OCI-LY3 (cell line): ENCODE measurements at regions not wholly inside any gene's neighbourhood (a gene's known extent, or its start where the extent isn't known, plus 50 kb on each side); places are given as distances from the start of the nearest gene placed in this dataset.

Experiments
- H2AFZ ChIP-seq: fragments of 200-600, 300-600 bp; shearing (Covaris generic); 2 replicates; pipeline ENCODE4 v1.6.0; 2014; ENCODE audit warnings: antibody characterized with exemption, low read depth, low read length
- H3K27ac ChIP-seq: fragments of 200-600, 300-600 bp; sonication (generic); 2 replicates; pipeline ENCODE4 v1.5.1; 2014; ENCODE audit warnings: mild to moderate bottlenecking, low read length, moderate library complexity, mixed read lengths
- H3K27me3 ChIP-seq: fragments of 200-600, 300-600 bp; sonication (generic); 2 replicates; pipeline ENCODE4 v1.6.1; 2014; ENCODE audit warnings: low read depth, low read length, mixed read lengths
- H3K36me3 ChIP-seq: fragments of 200-600, 300-600 bp; sonication (generic); replicated peaks from 2 replicates; pipeline ENCODE3; 2014; ENCODE audit warnings: low read depth, low read length, mixed read lengths
- H3K4me1 ChIP-seq: fragments of 300-600, 200-600 bp; sonication (generic); 2 replicates; pipeline ENCODE4 v1.6.1; 2014; ENCODE audit warnings: low read length, mixed read lengths
- H3K4me2 ChIP-seq: fragments of 200-600, 300-600 bp; sonication (generic); 2 replicates; pipeline ENCODE4 v1.6.1; 2014; ENCODE audit warnings: low read length, mixed read lengths
- H3K4me3 ChIP-seq: fragments of 300-600, 200-600 bp; sonication (generic); 2 replicates; pipeline ENCODE4 v1.5.1; 2014; ENCODE audit warnings: antibody characterized with exemption, mild to moderate bottlenecking, low read length, moderate library complexity
- H3K79me2 ChIP-seq: fragments of 300-600, 200-600 bp; shearing (Covaris generic); 2 replicates; pipeline ENCODE4 v1.6.1; 2014; ENCODE audit warnings: mild to moderate bottlenecking, low read length, mixed read lengths
- H3K9ac ChIP-seq: fragments of 300-600, 200-600 bp; shearing (Covaris generic); 2 replicates; pipeline ENCODE4 v1.6.0; 2014; ENCODE audit warnings: mild to moderate bottlenecking, low read length, moderate library complexity
- H3K9me3 ChIP-seq: fragments of 200-600, 300-600 bp; shearing (Covaris generic); 2 replicates; pipeline ENCODE4 v1.6.1; 2014; ENCODE audit warnings: low read length, mixed read lengths; ENCODE audit not compliant: insufficient read depth
- H4K20me1 ChIP-seq: fragments of 200-600, 300-600 bp; sonication (generic); 2 replicates; pipeline ENCODE4 v1.6.1; 2016; ENCODE audit warnings: low read length, mixed read lengths; ENCODE audit not compliant: insufficient read depth
- EZH2phosphoT487 ChIP-seq: fragments of 200-600 bp; shearing (Covaris generic); IDR thresholded peaks from 2 replicates; pipeline ENCODE4 v1.6.1; 2018; ENCODE audit warnings: antibody characterized with exemption, mixed run types, low read depth
- TF ChIP-seq, protein P1 (sequence below): fragments of 200-600, 300-600 bp; sonication (generic); IDR thresholded peaks from 2 replicates; pipeline ENCODE4 v1.5.1; 2014; ENCODE audit warnings: antibody characterized with exemption, low read length, low read depth

DNA sequence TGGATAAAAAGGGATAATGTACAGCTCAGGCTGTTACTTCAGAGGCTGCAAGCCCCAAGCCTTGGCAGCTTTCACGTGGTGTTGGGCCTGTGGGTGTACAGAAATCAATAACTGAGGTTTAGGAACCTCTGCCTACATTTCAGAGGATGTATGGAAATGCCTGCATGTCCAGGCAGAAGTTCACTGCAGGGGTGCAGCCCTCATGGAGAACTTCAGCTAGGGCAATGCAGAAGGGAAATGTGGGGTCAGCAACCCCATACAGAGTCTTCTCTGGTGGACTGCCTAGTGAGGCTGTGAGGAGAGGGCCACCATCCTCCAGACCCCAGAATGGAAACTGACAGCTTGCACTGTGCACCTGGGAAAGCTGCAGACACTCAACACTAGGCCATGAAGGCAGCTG, 1350.3 kb downstream of the ROBO2 start:
- no peak for TF ChIP-seq EZH2phosphoT487
- TF ChIP-seq, protein P1, sequence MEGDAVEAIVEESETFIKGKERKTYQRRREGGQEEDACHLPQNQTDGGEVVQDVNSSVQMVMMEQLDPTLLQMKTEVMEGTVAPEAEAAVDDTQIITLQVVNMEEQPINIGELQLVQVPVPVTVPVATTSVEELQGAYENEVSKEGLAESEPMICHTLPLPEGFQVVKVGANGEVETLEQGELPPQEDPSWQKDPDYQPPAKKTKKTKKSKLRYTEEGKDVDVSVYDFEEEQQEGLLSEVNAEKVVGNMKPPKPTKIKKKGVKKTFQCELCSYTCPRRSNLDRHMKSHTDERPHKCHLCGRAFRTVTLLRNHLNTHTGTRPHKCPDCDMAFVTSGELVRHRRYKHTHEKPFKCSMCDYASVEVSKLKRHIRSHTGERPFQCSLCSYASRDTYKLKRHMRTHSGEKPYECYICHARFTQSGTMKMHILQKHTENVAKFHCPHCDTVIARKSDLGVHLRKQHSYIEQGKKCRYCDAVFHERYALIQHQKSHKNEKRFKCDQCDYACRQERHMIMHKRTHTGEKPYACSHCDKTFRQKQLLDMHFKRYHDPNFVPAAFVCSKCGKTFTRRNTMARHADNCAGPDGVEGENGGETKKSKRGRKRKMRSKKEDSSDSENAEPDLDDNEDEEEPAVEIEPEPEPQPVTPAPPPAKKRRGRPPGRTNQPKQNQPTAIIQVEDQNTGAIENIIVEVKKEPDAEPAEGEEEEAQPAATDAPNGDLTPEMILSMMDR, result no peak

DNA sequence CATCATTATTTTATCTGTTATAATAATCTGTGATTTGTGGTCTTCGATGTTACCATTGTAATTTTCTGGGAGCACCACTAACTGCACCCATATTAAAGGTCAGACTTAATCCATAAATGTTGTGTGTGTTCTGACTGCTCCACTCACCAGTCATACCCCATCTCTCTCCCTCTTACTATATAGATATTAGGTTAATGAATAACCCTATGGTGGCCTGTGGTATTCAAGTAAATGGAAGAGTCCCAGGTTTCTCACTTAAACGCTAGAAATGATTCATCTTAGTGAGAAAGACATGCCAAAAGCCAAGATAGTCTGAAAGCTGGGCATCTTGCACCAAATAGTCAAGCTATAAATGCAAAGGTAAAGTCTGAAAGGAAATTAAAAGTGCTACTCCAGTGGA, 1358.5 kb downstream of the ROBO2 start:
- Histone ChIP-seq H3K79me2 (no peaks in the 10 kb centered on the region), H3K9ac (no peak overlapping the region), H3K4me1 (no peaks in the 10 kb centered on the region), H2AFZ (no peak overlapping the region), H3K27ac (no peak overlapping the region), H3K9me3 (no peaks in the 10 kb centered on the region), H3K27me3 (no peaks in the 10 kb centered on the region), H4K20me1 (no peaks in the 10 kb centered on the region), H3K4me3 (no peak overlapping the region), H3K36me3 (no peaks in the 10 kb centered on the region), H3K4me2 (no peak overlapping the region)
- no peak for TF ChIP-seq EZH2phosphoT487
- TF ChIP-seq, protein P1, result no peak

More for the DNA sequence above, 1350.3 kb downstream of the ROBO2 start:
- no peaks in the 10 kb centered on the region for H3K79me2 ChIP-seq
- H3K27ac ChIP-seq, result no peak overlapping the region
- H3K4me3 ChIP-seq, result no peak overlapping the region
- peaks cover 33% of the 10 kb centered on the region; the same call in 1 of the 2 replicates for H3K9me3 ChIP-seq
- no peaks in the 10 kb centered on the region for H3K27me3 ChIP-seq
- peaks cover 13% of the 10 kb centered on the region for H3K36me3 ChIP-seq
- H4K20me1 ChIP-seq, result no peaks in the 10 kb centered on the region
- H3K9ac ChIP-seq, result no peak overlapping the region
- H3K4me2 ChIP-seq, result no peak overlapping the region
- H3K4me1 ChIP-seq, result no peaks in the 10 kb centered on the region
- H2AFZ ChIP-seq, result no peak overlapping the region

DNA sequence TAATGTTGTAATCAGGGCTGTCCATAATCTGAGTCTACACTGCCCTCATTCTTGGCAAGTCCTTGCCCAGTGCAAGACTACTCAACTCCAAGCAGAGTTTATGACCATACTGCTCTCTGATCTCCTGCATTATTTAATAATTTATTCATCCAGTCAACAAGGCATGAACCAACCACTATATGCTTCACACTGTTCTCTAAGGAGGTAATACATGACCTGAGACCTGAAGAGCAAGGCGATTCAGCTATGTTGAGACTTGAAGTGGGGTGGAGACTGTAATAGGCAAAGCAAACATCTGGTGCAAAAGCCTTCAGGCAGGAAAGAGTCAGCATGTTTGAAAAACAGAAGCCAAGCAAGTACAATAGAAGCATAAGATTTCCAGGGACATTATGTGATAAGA, 1362.8 kb downstream of the ROBO2 start:
- H3K27ac ChIP-seq, result no peak overlapping the region
- no peak overlapping the region for H2AFZ ChIP-seq
- H3K9me3 ChIP-seq, result no peaks in the 10 kb centered on the region
- H3K36me3 ChIP-seq, result no peaks in the 10 kb centered on the region
- H3K9ac ChIP-seq, result no peak overlapping the region
- no peak overlapping the region for H3K4me2 ChIP-seq
- no peaks in the 10 kb centered on the region for H3K27me3 ChIP-seq
- H4K20me1 ChIP-seq, result no peaks in the 10 kb centered on the region
- no peaks in the 10 kb centered on the region for H3K4me1 ChIP-seq
- no peak overlapping the region for H3K4me3 ChIP-seq
- H3K79me2 ChIP-seq, result no peaks in the 10 kb centered on the region
- TF ChIP-seq, protein P1, result no peak
- TF ChIP-seq EZH2phosphoT487, result no peak

DNA sequence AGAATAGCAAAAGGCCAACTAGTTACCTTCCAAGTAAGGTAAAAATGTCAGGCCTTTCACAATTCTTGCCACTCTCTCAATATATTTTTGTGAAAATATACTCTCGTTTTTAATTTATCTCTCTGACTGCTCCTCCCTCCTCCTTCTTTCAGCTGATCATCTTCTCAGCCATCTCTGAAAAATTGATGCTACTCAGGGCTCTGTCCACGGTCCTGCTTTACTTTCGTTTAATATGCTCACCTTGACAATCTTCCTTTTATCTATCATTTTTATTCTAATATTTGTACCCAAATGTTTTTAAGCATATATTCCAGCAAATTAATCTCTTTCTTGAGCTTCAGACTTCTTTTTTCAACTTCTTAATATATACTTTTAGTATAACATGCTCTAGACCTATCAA, 1362.1 kb downstream of the ROBO1 start:
- H3K27me3 ChIP-seq, result no peaks in the 10 kb centered on the region
- H3K79me2 ChIP-seq, result no peaks in the 10 kb centered on the region
- H3K36me3 ChIP-seq, result no peaks in the 10 kb centered on the region
- H3K9me3 ChIP-seq, result no peaks in the 10 kb centered on the region
- H3K4me2 ChIP-seq, result no peak overlapping the region
- H2AFZ ChIP-seq, result no peak overlapping the region
- no peak overlapping the region for H3K27ac ChIP-seq
- H3K4me3 ChIP-seq, result no peak overlapping the region
- TF ChIP-seq, protein P1, result no peak
- TF ChIP-seq EZH2phosphoT487, result no peak
- no peaks in the 10 kb centered on the region for H3K4me1 ChIP-seq
- no peaks in the 10 kb centered on the region for H4K20me1 ChIP-seq
- H3K9ac ChIP-seq, result no peak overlapping the region
